RCC 7860 (cell line): ENCODE measurements at regions not wholly inside any gene's neighbourhood (a gene's known extent, or its start where the extent isn't known, plus 50 kb on each side); places are given as distances from the start of the nearest gene placed in this dataset.
A peak's percentile ranks its signal among the peaks of the same experiment; 100 is the strongest.

Experiments used
- DNase-seq: peaks from one replicate; pipeline ENCODE4 v3.0.0-alpha.2; 2015; ENCODE audit warnings: low spot score
- FAIRE-seq: peaks from 2 replicates; lab custom pipeline; 2012; peaks lifted over from hg19 to GRCh38; lab: Jason Lieb, UNC

DNA sequence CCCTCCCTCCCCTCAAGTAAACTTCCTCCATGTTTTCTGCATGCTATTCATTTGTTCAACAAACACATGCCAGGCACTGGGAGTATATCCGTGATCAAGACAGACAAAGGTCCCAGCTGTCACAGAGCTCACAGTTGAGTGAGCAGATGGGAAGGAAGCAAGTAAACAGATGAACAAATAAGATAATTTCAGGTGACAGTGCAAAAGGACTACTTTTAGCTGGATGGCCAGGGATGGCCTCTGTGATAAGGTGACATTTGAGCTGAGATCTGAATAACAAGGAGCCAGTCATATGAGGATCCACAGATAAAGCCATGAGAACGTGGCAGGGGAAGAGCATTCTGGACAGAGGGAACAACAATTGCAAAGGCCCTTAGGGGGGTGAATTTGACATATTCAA, 121.7 kb upstream of the RAD23B start:
- DNase-seq (no peak), FAIRE-seq (no peak)

- DNase-seq (no peak), FAIRE-seq (no peak)
Observed at GRCh38 chr9:107163370-107163769, 119.7 kb upstream of the RAD23B start.

DNA sequence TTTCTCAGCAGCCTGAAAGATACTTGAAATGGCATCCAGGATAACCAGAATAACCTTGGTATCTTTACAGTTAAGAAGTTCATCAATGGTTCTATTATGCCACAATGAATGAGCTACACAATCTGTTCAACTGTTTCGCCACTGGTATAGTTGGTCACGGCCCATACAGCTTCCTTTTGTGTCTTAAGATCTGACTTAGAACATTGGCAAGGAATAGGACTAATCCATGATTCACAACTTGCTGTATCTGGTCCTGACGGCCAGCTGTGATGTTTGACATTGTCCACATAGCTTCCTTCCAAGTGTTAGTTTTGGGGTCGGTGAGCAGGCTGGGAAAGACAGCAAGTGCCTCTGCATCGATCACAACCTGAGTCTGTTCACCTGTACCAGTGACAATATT, 113.3 kb upstream of the RAD23B start:
- FAIRE-seq, result no peak
- no peak for DNase-seq

DNA sequence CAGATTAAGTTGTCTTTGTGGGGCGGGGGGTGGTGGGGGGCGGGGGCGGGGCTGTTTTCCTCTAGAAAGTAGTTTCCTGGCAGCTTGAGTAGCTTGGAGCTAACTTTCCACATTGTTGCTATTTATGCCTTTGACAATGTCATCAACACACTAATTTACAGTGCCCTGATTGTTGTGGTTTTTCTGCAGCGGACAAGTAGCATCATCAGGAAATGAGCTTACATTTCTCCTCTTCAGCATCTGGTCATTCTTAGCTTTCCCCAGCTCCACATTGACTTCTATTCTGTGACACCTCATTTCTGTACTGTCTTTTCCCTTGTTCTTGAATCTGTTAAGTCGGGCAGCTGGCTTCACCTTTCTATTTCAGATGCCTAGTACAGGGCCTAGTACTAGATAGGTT, 112.3 kb upstream of the RAD23B start:
- FAIRE-seq (no peak), DNase-seq (no peak)

GRCh38 chr9:107172160-107172978, 110.7 kb upstream of the RAD23B start:
- FAIRE-seq (peak; percentile 75), DNase-seq (peak; percentile 59)

DNA sequence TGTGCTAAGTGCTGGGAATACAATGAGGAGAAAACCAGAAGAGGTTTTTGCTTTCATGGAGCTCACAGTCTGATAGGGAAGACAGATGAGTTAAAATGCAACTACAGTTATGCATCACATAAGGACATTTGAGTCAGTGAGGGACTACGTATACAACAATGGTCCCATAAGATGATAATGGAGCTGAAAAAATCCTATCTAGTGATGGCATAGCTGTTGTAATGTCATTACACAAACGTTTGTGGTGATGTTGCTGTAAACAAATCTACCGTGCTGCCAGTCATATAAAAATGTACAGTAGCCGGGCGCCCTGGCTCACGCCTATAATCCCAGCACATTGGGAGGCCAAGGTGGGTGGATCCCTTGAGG, 110.1 kb upstream of the RAD23B start:
- no peak for DNase-seq
- FAIRE-seq, result no peak

DNA sequence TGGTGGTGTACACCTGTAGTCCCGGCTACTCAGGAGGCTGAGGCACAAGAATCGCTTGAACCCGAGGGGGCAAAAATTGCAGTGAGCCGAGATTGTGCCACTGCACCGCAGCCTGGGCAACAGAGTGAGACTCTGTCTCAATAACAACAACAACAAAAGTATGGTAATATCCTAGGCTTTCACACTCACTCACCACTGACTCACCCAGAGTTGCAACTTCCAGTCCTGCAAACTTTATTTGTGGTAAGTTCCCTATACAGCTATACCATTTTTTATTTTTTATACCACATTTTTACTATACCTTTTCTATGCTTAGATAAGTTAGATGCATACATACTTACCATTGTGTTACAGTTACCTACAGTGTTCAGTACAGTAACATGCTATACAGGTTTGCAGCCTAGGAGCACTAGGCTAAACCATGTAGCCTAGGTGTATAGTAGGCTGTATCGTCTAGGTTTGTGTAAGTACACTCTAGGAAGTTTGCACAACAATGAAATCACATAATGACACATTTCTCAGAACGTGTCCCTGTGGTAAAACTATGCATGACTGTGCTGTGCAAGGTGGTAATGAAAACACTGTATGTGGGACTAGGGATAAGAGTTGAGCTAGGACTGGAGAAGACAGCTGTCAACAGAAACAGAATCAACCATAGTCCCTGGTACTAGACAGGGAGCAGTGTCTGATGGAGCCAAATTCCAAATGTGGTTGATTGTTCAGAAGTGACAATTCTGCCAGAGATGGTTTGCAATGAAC, 109.5 kb upstream of the RAD23B start:
- FAIRE-seq (no peak), DNase-seq (no peak)

DNA sequence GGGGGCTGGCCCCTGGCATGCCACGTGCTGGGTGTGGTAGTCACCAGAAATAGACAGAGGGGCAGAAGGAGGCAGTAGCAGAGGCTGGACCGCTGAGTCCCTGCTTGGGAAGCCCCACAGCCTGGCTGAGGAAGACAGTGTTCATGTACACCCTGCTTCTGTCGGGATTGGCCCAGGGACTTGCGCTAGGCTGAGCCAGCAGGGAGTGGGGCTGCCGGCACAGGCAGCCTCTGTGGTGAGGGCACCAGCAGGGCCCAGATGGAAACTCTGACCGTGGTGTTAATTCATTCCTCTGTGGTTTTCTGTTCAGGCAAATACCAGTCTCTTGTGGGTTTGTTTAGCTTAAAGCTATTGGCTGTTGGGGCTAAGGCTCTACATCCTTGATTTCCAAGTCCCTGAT, 108.6 kb upstream of the RAD23B start:
- DNase-seq, result no peak
- FAIRE-seq, result no peak

DNA sequence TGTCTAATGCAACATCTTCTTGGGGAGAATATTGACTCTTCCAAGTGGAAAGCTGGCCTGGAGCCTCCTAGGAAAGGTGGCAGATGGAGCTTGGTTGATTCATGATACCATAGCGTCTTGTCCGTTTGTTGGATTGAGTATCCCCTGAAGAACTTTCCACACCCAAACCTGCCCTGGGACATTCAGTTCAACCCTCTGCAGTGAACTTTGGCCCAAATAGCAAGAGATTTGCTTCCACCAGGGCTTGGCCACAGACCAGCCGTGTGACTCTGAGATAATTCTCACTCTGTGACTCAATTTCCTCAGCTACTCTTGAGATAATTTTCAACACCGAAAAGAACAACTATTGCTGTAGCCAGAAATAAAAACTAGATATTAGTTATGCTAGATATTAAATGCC, 108.0 kb upstream of the RAD23B start:
- no peak for FAIRE-seq

DNA sequence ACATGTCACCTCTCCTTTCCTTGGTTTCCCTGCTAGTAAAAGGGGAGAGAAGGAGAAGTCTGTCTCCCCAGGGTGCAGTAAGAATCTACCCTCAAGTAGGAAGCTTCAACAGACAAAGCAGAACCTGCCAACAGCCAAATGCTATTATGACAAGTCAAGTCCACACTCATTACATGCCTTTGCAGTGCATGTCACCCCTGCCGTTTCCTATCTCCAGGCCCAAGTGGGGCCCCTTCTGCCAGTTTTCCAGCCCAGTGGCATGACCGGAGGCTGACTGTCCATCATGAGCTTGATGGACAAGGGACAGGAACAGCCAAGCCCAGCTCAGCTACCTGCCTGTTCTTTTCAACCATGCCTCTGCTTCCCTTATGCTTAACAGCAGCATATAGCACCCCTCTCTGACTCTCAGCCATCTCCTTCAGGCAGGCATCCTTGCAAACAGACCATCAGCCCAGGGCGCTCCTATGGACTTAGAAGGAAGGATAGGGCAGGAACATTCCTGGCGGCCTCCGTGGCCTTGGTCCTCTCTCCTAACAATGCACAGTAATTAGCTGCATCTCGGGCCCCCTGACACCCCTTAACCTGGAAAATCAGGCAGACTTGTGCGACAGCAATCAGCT, 107.2 kb upstream of the RAD23B start:
- FAIRE-seq (no peak), DNase-seq (no peak)

More for the DNA sequence above, 108.0 kb upstream of the RAD23B start:
- no peak for DNase-seq

- no peak for DNase-seq
- FAIRE-seq, result no peak
Observed at GRCh38 chr9:107176436-107177151, 106.5 kb upstream of the RAD23B start.

DNA sequence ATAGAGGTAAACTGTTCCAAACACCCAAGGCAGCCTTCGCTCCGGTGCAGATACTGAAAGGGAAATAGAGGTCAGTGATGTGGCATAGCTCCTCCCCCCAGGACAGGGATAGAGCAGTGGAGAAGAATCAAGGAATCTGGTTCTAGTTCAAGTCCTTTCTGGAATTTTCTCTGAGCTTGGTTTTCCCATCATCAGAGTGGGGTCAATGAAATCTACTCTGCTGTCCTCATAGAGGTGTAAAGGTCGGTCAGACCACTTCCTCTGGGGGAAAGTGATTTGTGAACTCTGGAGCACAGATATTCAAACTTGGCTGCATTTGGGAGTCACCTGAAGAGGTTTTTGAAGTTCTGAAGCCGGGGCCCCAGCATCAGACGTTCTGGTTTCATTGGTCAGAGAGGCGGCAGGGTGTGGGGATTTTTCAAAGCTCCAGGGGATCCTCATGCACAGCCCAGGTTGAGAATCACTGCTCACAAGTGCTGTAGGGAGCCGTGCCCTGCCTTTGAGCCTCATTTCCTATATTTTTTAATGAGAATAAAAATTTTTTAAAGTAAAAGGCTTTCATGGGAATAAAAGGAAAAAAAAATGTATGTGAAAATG, 105.7 kb upstream of the RAD23B start:
- no peak for FAIRE-seq
- no peak for DNase-seq

- FAIRE-seq (no peak), DNase-seq (no peak)
Observed at GRCh38 chr9:107177857-107178256, 105.2 kb upstream of the RAD23B start.

GRCh38 chr9:107178293-107178692, 104.8 kb upstream of the RAD23B start:
- no peak for FAIRE-seq
- peak; percentile 20 for DNase-seq

DNA sequence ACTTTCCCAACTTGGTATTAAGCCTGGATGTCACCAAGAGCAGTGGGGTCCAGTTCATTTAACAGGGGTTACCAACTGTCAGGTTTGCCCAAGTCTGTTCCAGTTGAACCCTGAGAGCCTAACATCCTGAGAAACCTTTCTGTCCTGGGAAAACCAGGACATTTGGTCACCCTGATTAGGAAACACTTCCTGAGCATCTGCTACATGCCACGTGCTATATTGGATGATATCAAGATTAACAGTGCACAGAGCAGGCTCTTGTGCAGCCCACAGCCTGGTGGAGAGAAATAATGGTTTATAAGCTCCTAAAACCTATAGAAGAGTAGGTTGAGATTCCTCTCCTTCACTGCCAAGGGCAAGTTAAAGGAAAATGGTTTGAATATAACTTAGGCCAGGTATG, 102.9 kb upstream of the RAD23B start:
- FAIRE-seq (no peak), DNase-seq (no peak)

DNA sequence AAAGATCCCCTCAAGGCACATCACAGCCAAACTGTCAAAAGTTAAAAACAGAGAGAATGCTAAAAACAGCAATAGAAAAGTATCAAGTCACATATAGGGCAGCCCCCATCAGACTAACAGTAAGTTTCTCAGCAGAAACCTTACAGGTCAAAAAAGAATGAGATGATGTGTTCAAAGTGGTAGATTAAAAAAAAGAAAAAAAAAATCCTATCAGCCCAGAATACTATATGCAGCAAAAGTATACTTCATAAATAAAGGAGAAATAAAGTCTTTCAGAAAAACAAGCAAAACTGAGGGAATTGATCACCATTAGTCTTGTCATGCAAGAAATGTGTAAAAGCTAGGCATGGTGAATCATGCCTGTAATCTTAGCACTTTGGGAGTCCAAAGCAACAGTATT, 99.9 kb upstream of the RAD23B start:
- no peak for FAIRE-seq

DNA sequence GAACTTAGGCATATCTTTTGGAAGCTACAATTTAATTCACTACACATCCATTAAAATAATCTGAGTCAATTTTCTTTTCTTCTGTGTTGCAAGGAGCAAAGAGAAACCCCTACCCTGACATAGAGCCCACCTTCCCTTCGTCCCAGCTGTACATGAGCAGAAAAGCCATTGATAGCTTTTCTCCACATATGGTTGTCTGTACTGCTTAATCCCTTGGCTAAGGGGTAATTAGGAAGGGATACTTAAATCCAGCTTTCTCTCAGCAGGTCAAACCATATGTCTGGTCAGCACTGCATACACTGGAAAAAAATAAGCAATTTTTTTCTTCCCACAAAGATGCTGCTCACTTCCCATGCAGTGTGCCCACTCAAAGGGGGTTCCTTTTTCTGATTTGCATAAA, 94.7 kb upstream of the RAD23B start:
- FAIRE-seq (no peak), DNase-seq (no peak)

More for the DNA sequence above, 99.9 kb upstream of the RAD23B start:
- DNase-seq, result no peak

GRCh38 chr9:107190061-107190935, 92.8 kb upstream of the RAD23B start:
- FAIRE-seq, result peak; percentile 95

DNA sequence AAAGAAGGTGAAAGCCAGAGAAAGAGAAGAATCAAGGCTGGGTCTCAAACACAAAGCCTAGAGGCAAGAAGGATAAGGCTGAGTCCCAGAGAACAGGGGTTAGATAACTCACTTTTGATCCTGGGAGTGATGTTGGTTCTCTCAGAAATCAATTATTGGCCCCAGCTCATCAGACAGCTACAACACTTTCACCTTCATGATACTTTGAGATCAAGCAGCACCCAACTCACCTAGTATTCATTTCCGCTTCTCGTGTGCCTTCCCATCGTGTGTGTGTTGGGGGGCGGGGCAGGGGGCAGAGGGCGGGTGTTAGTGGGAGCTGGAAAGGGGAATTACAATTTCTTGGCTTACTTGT, 92.2 kb upstream of the RAD23B start:
- FAIRE-seq (no peak), DNase-seq (no peak)

More at GRCh38 chr9:107190061-107190935, 92.8 kb upstream of the RAD23B start:
- DNase-seq, result peak; percentile 64

DNA sequence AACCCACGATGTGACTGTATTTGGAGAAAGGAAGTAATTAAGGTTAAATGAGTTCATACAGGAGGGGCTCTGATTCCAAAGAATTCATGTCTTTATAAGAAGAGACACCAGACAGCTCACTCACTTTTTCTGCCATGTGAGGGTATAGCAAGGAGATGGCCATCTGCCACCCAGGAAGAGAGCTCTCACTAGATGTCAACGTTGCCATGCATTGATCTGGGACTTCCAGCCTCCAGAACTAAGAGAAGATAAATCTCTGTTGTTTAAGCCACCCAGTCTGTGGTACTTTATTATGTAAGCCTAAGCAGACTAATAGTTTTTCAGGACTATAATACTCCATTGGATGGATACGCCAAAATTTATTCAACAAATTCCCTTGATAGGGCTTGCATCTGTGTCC, 89.8 kb upstream of the RAD23B start:
- DNase-seq, result no peak
- no peak for FAIRE-seq
